ENCODE measurements at regions not wholly inside any gene's neighbourhood (a gene's known extent, or its start where the extent isn't known, plus 50 kb on each side); places are given as distances from the start of the nearest gene placed in this dataset.
A peak's percentile ranks its signal among the peaks of the same experiment; 100 is the strongest.

DNA sequence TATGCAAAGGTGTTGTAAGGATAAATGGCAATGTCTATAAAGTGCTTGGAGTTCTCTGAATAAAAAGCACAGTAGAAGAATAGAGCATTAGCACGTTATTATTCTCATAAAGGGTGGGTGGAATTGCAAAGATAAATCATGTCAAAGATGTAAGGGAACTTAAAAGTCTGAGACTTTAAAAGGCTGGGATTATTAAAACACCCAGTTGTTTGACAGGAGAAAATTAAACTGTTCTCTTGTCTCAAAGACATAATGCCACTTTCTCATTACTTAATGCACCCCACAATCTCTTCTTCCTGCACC lies 70.4 kb upstream of the PDE10A start:
- TF ChIP-seq, protein P1, sequence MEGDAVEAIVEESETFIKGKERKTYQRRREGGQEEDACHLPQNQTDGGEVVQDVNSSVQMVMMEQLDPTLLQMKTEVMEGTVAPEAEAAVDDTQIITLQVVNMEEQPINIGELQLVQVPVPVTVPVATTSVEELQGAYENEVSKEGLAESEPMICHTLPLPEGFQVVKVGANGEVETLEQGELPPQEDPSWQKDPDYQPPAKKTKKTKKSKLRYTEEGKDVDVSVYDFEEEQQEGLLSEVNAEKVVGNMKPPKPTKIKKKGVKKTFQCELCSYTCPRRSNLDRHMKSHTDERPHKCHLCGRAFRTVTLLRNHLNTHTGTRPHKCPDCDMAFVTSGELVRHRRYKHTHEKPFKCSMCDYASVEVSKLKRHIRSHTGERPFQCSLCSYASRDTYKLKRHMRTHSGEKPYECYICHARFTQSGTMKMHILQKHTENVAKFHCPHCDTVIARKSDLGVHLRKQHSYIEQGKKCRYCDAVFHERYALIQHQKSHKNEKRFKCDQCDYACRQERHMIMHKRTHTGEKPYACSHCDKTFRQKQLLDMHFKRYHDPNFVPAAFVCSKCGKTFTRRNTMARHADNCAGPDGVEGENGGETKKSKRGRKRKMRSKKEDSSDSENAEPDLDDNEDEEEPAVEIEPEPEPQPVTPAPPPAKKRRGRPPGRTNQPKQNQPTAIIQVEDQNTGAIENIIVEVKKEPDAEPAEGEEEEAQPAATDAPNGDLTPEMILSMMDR (IDR thresholded peaks at IDR 0.05) = no peak

DNA sequence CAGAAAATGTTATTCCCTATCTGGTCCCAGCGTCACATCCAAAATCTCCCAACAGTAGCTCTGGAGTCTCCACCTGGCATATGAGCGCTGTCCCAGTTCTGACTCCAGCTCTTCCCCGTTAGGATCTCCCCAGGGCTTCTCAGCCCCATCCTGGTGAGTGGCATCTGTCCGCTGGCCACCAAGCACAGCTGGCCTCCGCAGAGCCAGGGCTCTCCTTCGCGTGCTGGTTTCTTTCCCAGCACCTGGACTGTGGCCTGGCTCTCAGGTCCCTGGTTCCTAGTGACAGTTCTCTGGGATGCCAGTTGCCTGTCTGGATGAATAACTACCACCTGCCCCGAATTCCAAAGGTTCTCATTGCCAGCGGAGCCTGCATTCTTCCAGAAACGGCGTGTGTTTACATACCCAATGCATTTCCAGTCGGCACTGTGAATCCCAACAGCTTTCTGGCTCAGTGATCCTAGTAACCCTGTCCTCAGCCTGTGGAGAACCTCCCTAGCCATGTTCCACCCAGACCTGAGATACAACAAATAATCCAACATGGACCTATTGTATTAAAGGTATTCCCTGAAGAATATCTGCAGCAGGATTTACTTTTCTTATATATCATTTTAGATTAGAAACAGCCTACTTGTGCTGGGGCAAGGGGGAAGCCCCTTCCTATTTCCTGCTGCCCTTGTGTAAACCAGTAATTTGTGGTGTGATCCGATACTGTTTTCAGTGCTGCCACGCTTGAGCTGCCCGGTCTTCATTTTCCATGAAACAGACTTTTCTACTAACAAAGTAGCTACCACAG lies 69.9 kb upstream of the PDE10A start:
- H3K4me1 ChIP-seq = no peaks in the 10 kb centered on the region
- no peaks in the 10 kb centered on the region for H3K27me3 ChIP-seq
- no peaks in the 10 kb centered on the region for H3K36me3 ChIP-seq
- no peak overlapping the region for H3K4me3 ChIP-seq
- no peak overlapping the region for H3K27ac ChIP-seq
- peaks cover 0 to 5% of the 10 kb centered on the region in 2 donors for H3K9me3 ChIP-seq
- DNase-seq (ENCODE audit: low spot score in 2 of 2) = no peak
- TF ChIP-seq, protein P1 (IDR thresholded peaks at IDR 0.05) = no peak
- intact Hi-C loops (cut with DNase I) = no loop called here

More for the DNA sequence above, 70.4 kb upstream of the PDE10A start:
- DNase-seq (ENCODE audit: low spot score in 2 of 2) = no peak
- intact Hi-C loops (cut with DNase I) = no loop called here
- Histone ChIP-seq H3K27ac (no peak overlapping the region), H3K27me3 (no peaks in the 10 kb centered on the region), H3K9me3 (peaks cover 0 to 5% of the 10 kb centered on the region in 2 donors), H3K36me3 (no peaks in the 10 kb centered on the region), H3K4me3 (no peak overlapping the region), H3K4me1 (no peaks in the 10 kb centered on the region)

DNA sequence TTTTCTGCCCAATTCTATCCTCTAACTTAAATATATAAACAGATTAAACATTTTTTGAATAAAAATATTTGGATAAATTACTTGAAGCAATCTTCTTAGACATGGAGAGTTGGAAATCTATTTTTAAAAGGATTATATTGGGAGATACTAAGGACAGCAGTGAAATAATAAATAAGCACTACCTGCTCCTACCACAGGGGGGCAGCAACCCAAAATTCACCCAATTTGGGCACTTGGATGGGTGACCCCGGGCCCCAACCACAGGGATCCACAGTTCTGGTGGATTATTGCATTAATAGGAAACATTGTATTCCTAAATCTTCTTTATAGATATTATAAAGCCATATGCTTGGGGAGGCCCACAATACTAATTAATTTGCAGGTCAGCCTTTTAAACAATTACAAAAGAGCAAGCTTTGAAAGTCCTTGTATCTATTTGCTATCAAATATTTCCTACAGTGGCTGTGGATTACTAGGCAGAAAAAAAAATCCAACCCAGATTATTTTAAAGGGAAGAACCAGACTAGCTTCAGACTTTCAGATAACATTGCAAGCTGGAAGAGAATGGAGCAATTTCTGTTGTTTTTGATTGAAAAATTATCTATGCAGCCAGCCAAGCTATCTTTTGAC lies 66.4 kb upstream of the PDE10A start:
- H3K4me3 ChIP-seq = no peak overlapping the region
- no peak overlapping the region for H3K27ac ChIP-seq
- no peaks in the 10 kb centered on the region for H3K27me3 ChIP-seq
- TF ChIP-seq, protein P1 (IDR thresholded peaks at IDR 0.05) = peak; percentile 29 to 61 (median 46)
- no peaks in the 10 kb centered on the region for H3K4me1 ChIP-seq
- H3K36me3 ChIP-seq = no peaks in the 10 kb centered on the region
- DNase-seq (ENCODE audit: low spot score in 2 of 2) = no peak
- H3K9me3 ChIP-seq = no peaks in the 10 kb centered on the region
- intact Hi-C loops (cut with DNase I) = no loop called here

DNA sequence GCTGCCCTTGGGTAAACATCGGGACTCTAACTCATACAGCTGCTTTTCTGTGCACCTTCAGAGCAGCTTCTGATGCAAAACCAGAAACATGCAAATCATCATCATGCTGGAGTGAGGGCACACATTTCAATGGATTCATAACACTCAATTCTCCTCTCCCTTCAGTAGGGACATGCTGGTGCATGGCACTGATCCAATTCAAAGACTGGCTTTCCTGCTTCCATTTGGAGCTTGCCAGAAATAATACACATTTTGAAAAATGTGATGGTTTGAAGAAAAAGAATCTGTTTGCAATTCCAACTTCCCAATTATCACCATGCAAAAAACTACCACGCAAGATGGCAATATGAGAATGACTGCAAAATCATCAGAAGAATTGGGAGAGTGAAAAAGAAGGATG lies 65.2 kb upstream of the PDE10A start:
- H3K36me3 ChIP-seq = no peaks in the 10 kb centered on the region
- no peak for DNase-seq (ENCODE audit: low spot score in 2 of 2)
- TF ChIP-seq, protein P1 (IDR thresholded peaks at IDR 0.05) = no peak
- H3K4me3 ChIP-seq = no peak overlapping the region
- no peaks in the 10 kb centered on the region for H3K27me3 ChIP-seq
- no peak overlapping the region for H3K27ac ChIP-seq
- H3K4me1 ChIP-seq = no peaks in the 10 kb centered on the region
- intact Hi-C loops (cut with DNase I) = no loop called here
- H3K9me3 ChIP-seq = no peaks in the 10 kb centered on the region

DNA sequence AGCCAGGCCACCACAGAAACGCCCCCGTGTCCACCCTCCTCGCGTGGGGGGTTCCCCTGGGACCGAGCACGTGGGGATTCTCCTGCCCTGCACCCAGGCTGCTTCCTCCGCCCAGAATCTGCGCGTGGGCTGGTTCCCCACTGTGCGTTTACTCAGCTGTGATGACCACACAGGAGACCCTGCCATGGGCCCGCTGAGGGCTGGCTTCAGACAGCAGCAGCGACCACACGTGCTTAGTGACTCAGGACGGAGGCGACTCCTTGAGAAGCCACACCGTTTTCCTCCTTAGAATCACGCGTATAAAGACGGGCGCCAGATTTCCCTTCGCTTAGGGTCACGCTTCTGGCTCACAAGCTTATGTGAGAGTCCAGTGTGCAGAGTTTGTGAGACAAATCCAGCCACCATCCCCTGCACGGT lies 63.9 kb upstream of the PDE10A start:
- Histone ChIP-seq H3K4me1 (no peaks in the 10 kb centered on the region), H3K27ac (no peak overlapping the region), H3K4me3 (no peak overlapping the region), H3K27me3 (no peaks in the 10 kb centered on the region), H3K36me3 (no peaks in the 10 kb centered on the region), H3K9me3 (no peaks in the 10 kb centered on the region)
- TF ChIP-seq, protein P1 (IDR thresholded peaks at IDR 0.05) = no peak
- intact Hi-C loops (cut with DNase I) = no loop called here
- DNase-seq (ENCODE audit: low spot score in 2 of 2) = no peak

All from ascending aorta (tissue), 2 donors.